ENCODE measurements at regions not wholly inside any gene's neighbourhood (a gene's known extent, or its start where the extent isn't known, plus 50 kb on each side); places are given as distances from the start of the nearest gene placed in this dataset.

- H2BK120ac ChIP-seq (replicated peaks; ENCODE audit: low read depth, low read length), result no peak overlapping the region
- no peaks in the 10 kb centered on the region for H3K79me1 ChIP-seq (ENCODE audit: low read depth, low read length)
- no peak overlapping the region for H4K91ac ChIP-seq (replicated peaks; ENCODE audit: insufficient read length, low read length)
- H3K79me2 ChIP-seq (ENCODE audit: control insufficient read depth in 1 of 2, insufficient read depth in 2 of 2, low read length in 2 of 2), result no peaks in the 10 kb centered on the region
- H4K20me1 ChIP-seq (replicated peaks in 1 of 2; ENCODE audit: control insufficient read depth in 1 of 2, insufficient read depth in 2 of 2, low read length in 2 of 2), result no peaks in the 10 kb centered on the region
- H3K27me3 ChIP-seq (replicated peaks in 1 of 4; ENCODE audit: control insufficient read depth in 3 of 4, extremely low read depth in 1 of 4, insufficient read depth in 3 of 4, low read length in 3 of 4), result peaks cover 0 to 1% (median 0%) of the 10 kb centered on the region in 4 experiments; a peak in 1 of 7 replicates
- H3K4ac ChIP-seq (replicated peaks; ENCODE audit: insufficient read length, low read depth, low read length), result no peak overlapping the region
- H4K5ac ChIP-seq (ENCODE audit: insufficient read length, low read depth, low read length), result no peak overlapping the region
- CTCF ChIA-PET (ENCODE audit: partially characterized antibody), result interaction anchor here (0.6 to 1.9 kb wide), 2 partner anchors 18 to 491 kb away, joined by 4 read pairs; no protein-coding TSS in a partner anchor
- no peak overlapping the region for H3K9ac ChIP-seq (replicated peaks in 1 of 4; ENCODE audit: extremely low read depth in 1 of 4, low read depth in 3 of 4, low read length in 3 of 4)
- no peak overlapping the region for H3K56ac ChIP-seq (replicated peaks; ENCODE audit: insufficient read length, low read depth, low read length)
- no peak overlapping the region for H2AFZ ChIP-seq (ENCODE audit: low read length)
- no peak overlapping the region for H3K23ac ChIP-seq (ENCODE audit: insufficient read length)
- H3K23me2 ChIP-seq (ENCODE audit: low read depth, low read length), result no peaks in the 10 kb centered on the region
- no peaks in the 10 kb centered on the region for H3K36me3 ChIP-seq (ENCODE audit: control insufficient read depth in 2 of 4, insufficient read depth in 4 of 4, low read length in 3 of 4)
- H3K14ac ChIP-seq (ENCODE audit: insufficient read length), result no peak overlapping the region
- no peak for FAIRE-seq
- H2AK5ac ChIP-seq (ENCODE audit: low read depth, low read length), result no peak overlapping the region
- no peak overlapping the region for H2BK12ac ChIP-seq (ENCODE audit: low read depth, low read length)
- no peak for DNase-seq (ENCODE audit: low read depth in 1 of 2, low spot score in 2 of 2)
- H4K8ac ChIP-seq (ENCODE audit: extremely low read depth, insufficient read depth, low read length), result no peak overlapping the region
- no peaks in the 10 kb centered on the region; a peak in 1 of 7 replicates for H3K4me1 ChIP-seq (replicated peaks in 1 of 4; ENCODE audit: control insufficient read depth in 3 of 4, insufficient read depth in 4 of 4, low read length in 3 of 4)
- no peaks in the 10 kb centered on the region for H3K9me3 ChIP-seq (ENCODE audit: insufficient read depth in 2 of 2, low read depth in 1 of 2, low read length in 1 of 2)
- no peak overlapping the region for H3K4me2 ChIP-seq (ENCODE audit: insufficient read depth in 1 of 2, low read depth in 2 of 2, low read length in 2 of 2)
- WGBS, 2 experiments (ENCODE audit: extremely low coverage in 1 of 2, insufficient coverage in 1 of 2, insufficient read length in 1 of 2, insufficient replicate concordance in 2 of 2, low coverage in 1 of 2, low lambda C conversion rate in 2 of 2, missing lambda C conversion rate in 1 of 2), result 96% methylated on average over 1 of the region's 1 CpG; no CpG with 5 or more reads in 1 of the 2 experiments
- no peak overlapping the region for H3K27ac ChIP-seq (ENCODE audit: low read depth, low read length)
- H3K4me3 ChIP-seq (ENCODE audit: extremely low read depth in 1 of 4, insufficient read depth in 2 of 4, low read depth in 3 of 4, low read length in 4 of 4), result no peak overlapping the region
- no peak overlapping the region for H2BK5ac ChIP-seq (ENCODE audit: low read depth, low read length)
- no peak overlapping the region for H3K18ac ChIP-seq (ENCODE audit: extremely low read depth, low read length)
- no peak overlapping the region for H2BK20ac ChIP-seq (ENCODE audit: low read length)
- H2BK15ac ChIP-seq (ENCODE audit: low read length), result no peak overlapping the region
- POLR2A ChIA-PET (ENCODE audit: partially characterized antibody), result interaction anchor here (0.6 kb wide), 1 partner anchor 1235 kb away, joined by 4 read pairs; no protein-coding TSS in a partner anchor
- TF ChIP-seq ZNF274 (IDR thresholded peaks at IDR 0.05; ENCODE audit: borderline replicate concordance, extremely low read depth, low read length), result no peak
- no peak for TF ChIP-seq SRF (IDR thresholded peaks at IDR 0.05; ENCODE audit: low read depth, low read length)
- no peak for TF ChIP-seq E2F6 (IDR thresholded peaks at IDR 0.05)
- no peak for TF ChIP-seq RBBP5 (IDR thresholded peaks at IDR 0.05; ENCODE audit: borderline replicate concordance, low read depth, low read length)
- TF ChIP-seq SP2 (IDR thresholded peaks at IDR 0.05; ENCODE audit: low read length), result no peak
- no peak for TF ChIP-seq GABPA (IDR thresholded peaks at IDR 0.05; ENCODE audit: borderline replicate concordance, insufficient read depth, low read length)
- no peak for TF ChIP-seq CBX8 (IDR thresholded peaks at IDR 0.05; ENCODE audit: borderline replicate concordance, low read depth, low read length)
- TF ChIP-seq JUND (IDR thresholded peaks at IDR 0.05; ENCODE audit: low read length), result no peak
- TF ChIP-seq ATF3 (IDR thresholded peaks at IDR 0.05; ENCODE audit: insufficient read depth, low read depth, low read length), result no peak
- TF ChIP-seq KDM5A (IDR thresholded peaks at IDR 0.05; ENCODE audit: low read length), result no peak
- no peak for TF ChIP-seq HDAC6 (IDR thresholded peaks at IDR 0.05; ENCODE audit: low read depth, low read length)
- no peak for TF ChIP-seq ASH2L (IDR thresholded peaks at IDR 0.05; ENCODE audit: low read length)
- TF ChIP-seq POU5F1 (IDR thresholded peaks at IDR 0.05; ENCODE audit: low read depth, low read length), result no peak
- no peak for TF ChIP-seq RFX5 (IDR thresholded peaks at IDR 0.05; ENCODE audit: borderline replicate concordance, low read depth, low read length)
These were observed 487.2 kb downstream of the ARHGEF28 start for GRCh38 chr5:74113196-74113540.
